Astrocyte (in vitro differentiated cells and primary cell): ENCODE measurements at regions not wholly inside any gene's neighbourhood (a gene's known extent, or its start where the extent isn't known, plus 50 kb on each side); places are given as distances from the start of the nearest gene placed in this dataset.

Experiments used
- DNase-seq: peaks from one replicate; pipeline ENCODE4 v3.0.0-alpha.2; 2010; ENCODE audit warnings: low read depth
- FAIRE-seq: peaks from 2 replicates; lab custom pipeline; 2011; peaks lifted over from hg19 to GRCh38; lab: Jason Lieb, UNC
- H2AFZ ChIP-seq: 2 replicates; pipeline ENCODE4 v1.6.0; 2012; ENCODE audit warnings: low read depth, low read length, inconsistent platforms
- H3K27ac ChIP-seq: 2 replicates; pipeline ENCODE4 v1.5.1; 2011; ENCODE audit warnings: low read depth, low read length, inconsistent platforms
- H3K27me3 ChIP-seq: 2 replicates; pipeline ENCODE4 v1.6.0; 2011; ENCODE audit warnings: low read length, inconsistent platforms; ENCODE audit not compliant: insufficient read depth
- H3K36me3 ChIP-seq: 2 replicates; pipeline ENCODE4 v1.5.1; 2011; ENCODE audit warnings: low read length, inconsistent platforms; ENCODE audit not compliant: insufficient read depth
- H3K4me1 ChIP-seq: 2 replicates; pipeline ENCODE4 v1.5.1; 2011; ENCODE audit warnings: low read length, inconsistent platforms; ENCODE audit not compliant: insufficient read depth
- H3K4me2 ChIP-seq: 2 replicates; pipeline ENCODE4 v1.6.0; 2012; ENCODE audit warnings: low read length, inconsistent platforms
- H3K4me3 ChIP-seq: 2 replicates; pipeline ENCODE4 v1.5.1; 2011; ENCODE audit warnings: low read depth, mild to moderate bottlenecking, low read length, inconsistent platforms; ENCODE audit not compliant: insufficient read depth
- H3K79me2 ChIP-seq: 2 replicates; pipeline ENCODE4 v1.6.0; 2012; ENCODE audit warnings: mild to moderate bottlenecking, low read length, inconsistent platforms; ENCODE audit not compliant: insufficient read depth
- H3K9ac ChIP-seq: 2 replicates; pipeline ENCODE4 v1.6.0; 2012; ENCODE audit warnings: mild to moderate bottlenecking, low read length, inconsistent platforms
- H3K9me3 ChIP-seq: 2 replicates; pipeline ENCODE4 v1.5.1; 2012; ENCODE audit warnings: low read depth, mild to moderate bottlenecking, low read length, inconsistent platforms; ENCODE audit not compliant: insufficient read depth
- H4K20me1 ChIP-seq: 2 replicates; pipeline ENCODE4 v1.6.0; 2012; ENCODE audit warnings: low read length, inconsistent platforms; ENCODE audit not compliant: insufficient read depth
- H3K27ac Mint-ChIP-seq: one replicate; pipeline ENCODE4 v1.8.0; 2021; ENCODE audit warnings: mild to moderate bottlenecking, mixed read lengths; ENCODE audit not compliant: unreplicated experiment
- H3K27me3 Mint-ChIP-seq: one replicate; pipeline ENCODE4 v1.8.0; 2021; ENCODE audit warnings: low read depth, mixed read lengths; ENCODE audit not compliant: unreplicated experiment
- H3K36me3 Mint-ChIP-seq: one replicate; pipeline ENCODE4 v1.8.0; 2021; ENCODE audit warnings: low read depth, mixed read lengths; ENCODE audit not compliant: unreplicated experiment
- H3K4me1 Mint-ChIP-seq: one replicate; pipeline ENCODE4 v1.8.0; 2021; ENCODE audit warnings: low read depth, mixed read lengths; ENCODE audit not compliant: unreplicated experiment
- H3K4me3 Mint-ChIP-seq: one replicate; pipeline ENCODE4 v1.8.0; 2021; ENCODE audit warnings: mild to moderate bottlenecking, moderate library complexity, mixed read lengths; ENCODE audit not compliant: unreplicated experiment
- H3K9me3 Mint-ChIP-seq: one replicate; pipeline ENCODE4 v1.8.0; 2021; ENCODE audit warnings: mild to moderate bottlenecking, mixed read lengths; ENCODE audit not compliant: unreplicated experiment
- CTCF ChIP-seq: IDR thresholded peaks from 2 replicates; pipeline ENCODE4 v1.5.1; 2011; ENCODE audit warnings: low read depth, mild to moderate bottlenecking, inconsistent platforms, low read length, moderate library complexity; ENCODE audit not compliant: insufficient read depth
- EZH2 ChIP-seq: IDR thresholded peaks from 2 replicates; pipeline ENCODE4 v1.6.1; 2012; ENCODE audit warnings: mild to moderate bottlenecking, low read length, inconsistent platforms; ENCODE audit not compliant: insufficient read depth

- Mint-ChIP-seq H3K27me3 (no peaks in the 10 kb centered on the region), H3K36me3 (no peaks in the 10 kb centered on the region), H3K4me1 (no peaks in the 10 kb centered on the region), H3K4me3 (no peak overlapping the region), H3K27ac (no peak overlapping the region), H3K9me3 (peaks cover 6% of the 10 kb centered on the region)
- DNase-seq (no peak), FAIRE-seq (no peak)
- Histone ChIP-seq H3K4me1 (no peaks in the 10 kb centered on the region), H2AFZ (no peak overlapping the region), H3K4me2 (no peak overlapping the region), H4K20me1 (no peaks in the 10 kb centered on the region), H3K36me3 (no peaks in the 10 kb centered on the region), H3K9ac (no peak overlapping the region), H3K27me3 (no peaks in the 10 kb centered on the region), H3K9me3 (no peaks in the 10 kb centered on the region), H3K4me3 (no peak overlapping the region), H3K27ac (no peak overlapping the region), H3K79me2 (no peaks in the 10 kb centered on the region)
- no peak for TF ChIP-seq EZH2
- TF ChIP-seq CTCF, result no peak
These were observed 687.6 kb downstream of the DCDC2C start for GRCh38 chr2:4391013-4391412.

- Mint-ChIP-seq H3K9me3 (peaks cover 6% of the 10 kb centered on the region), H3K4me3 (no peak overlapping the region), H3K27ac (no peak overlapping the region), H3K27me3 (no peaks in the 10 kb centered on the region), H3K36me3 (no peaks in the 10 kb centered on the region), H3K4me1 (peaks cover 3% of the 10 kb centered on the region)
- H3K4me1 ChIP-seq, result no peaks in the 10 kb centered on the region
- H4K20me1 ChIP-seq, result no peaks in the 10 kb centered on the region
- H3K4me2 ChIP-seq, result no peak overlapping the region
- no peak overlapping the region for H3K9ac ChIP-seq
- no peaks in the 10 kb centered on the region for H3K27me3 ChIP-seq
- TF ChIP-seq EZH2 (no peak), CTCF (no peak)
- no peak overlapping the region for H3K4me3 ChIP-seq
- FAIRE-seq, result no peak
- no peaks in the 10 kb centered on the region for H3K36me3 ChIP-seq
- H3K79me2 ChIP-seq, result no peaks in the 10 kb centered on the region
- DNase-seq, result no peak
- no peak overlapping the region for H2AFZ ChIP-seq
- H3K27ac ChIP-seq, result no peak overlapping the region
- H3K9me3 ChIP-seq, result peaks cover 3% of the 10 kb centered on the region
These were observed 701.0 kb downstream of the DCDC2C start for GRCh38 chr2:4404363-4404762.

- FAIRE-seq (no peak), DNase-seq (no peak)
- no peak overlapping the region for H3K4me2 ChIP-seq
- no peak overlapping the region for H3K9ac ChIP-seq
- TF ChIP-seq CTCF, result no peak
- TF ChIP-seq EZH2, result no peak
- H3K9me3 ChIP-seq, result peaks cover 3% of the 10 kb centered on the region
- H3K36me3 ChIP-seq, result no peaks in the 10 kb centered on the region
- H3K4me3 Mint-ChIP-seq, result no peak overlapping the region
- H3K27ac Mint-ChIP-seq, result no peak overlapping the region
- H3K79me2 ChIP-seq, result no peaks in the 10 kb centered on the region
- H3K4me1 Mint-ChIP-seq, result peaks cover 3% of the 10 kb centered on the region
- peaks cover 9% of the 10 kb centered on the region for H3K9me3 Mint-ChIP-seq
- no peaks in the 10 kb centered on the region for H3K4me1 ChIP-seq
- H4K20me1 ChIP-seq, result no peaks in the 10 kb centered on the region
- H3K4me3 ChIP-seq, result no peak overlapping the region
- no peak overlapping the region for H2AFZ ChIP-seq
- H3K36me3 Mint-ChIP-seq, result no peaks in the 10 kb centered on the region
- H3K27me3 Mint-ChIP-seq, result no peaks in the 10 kb centered on the region
- H3K27ac ChIP-seq, result no peak overlapping the region
- no peaks in the 10 kb centered on the region for H3K27me3 ChIP-seq
These were observed 704.9 kb downstream of the DCDC2C start for GRCh38 chr2:4408321-4408720.
